BE2C (cell line): ENCODE measurements at regions not wholly inside any gene's neighbourhood (a gene's known extent, or its start where the extent isn't known, plus 50 kb on each side); places are given as distances from the start of the nearest gene placed in this dataset.
"Not testable (repeated sequence)": the region's sequence is repeated elsewhere in the genome, so short reads cannot be mapped to it uniquely, and the experiment has no call there.

Experiments used
- DNase-seq: peaks from one replicate; pipeline ENCODE4 v3.0.0-alpha.2; 2020
- H3K27me3 ChIP-seq: fragments of 250-450 bp; sonication (Bioruptor Pico); 2 replicates; pipeline ENCODE4 v1.5.1; 2020; ENCODE audit warnings: mild to moderate bottlenecking
- H3K36me3 ChIP-seq: fragments of 250-450 bp; sonication (Bioruptor Pico); 2 replicates; pipeline ENCODE4 v1.5.1; 2020; ENCODE audit warnings: mild to moderate bottlenecking
- H3K4me1 ChIP-seq: fragments of 250-450 bp; sonication (Bioruptor Pico); 2 replicates; pipeline ENCODE4 v1.5.1; 2020
- H3K4me3 ChIP-seq: 2 replicates; pipeline ENCODE4 v1.5.1; 2011; ENCODE audit warnings: low read depth, low read length
- H3K9me3 ChIP-seq: fragments of 250-450 bp; sonication (Bioruptor Pico); 2 replicates; pipeline ENCODE4 v1.5.1; 2020
- TF ChIP-seq, protein P1 (sequence below): IDR thresholded peaks from 2 replicates; pipeline ENCODE4 v1.5.1; 2012; ENCODE audit warnings: mild to moderate bottlenecking, low read depth, low read length

DNA sequence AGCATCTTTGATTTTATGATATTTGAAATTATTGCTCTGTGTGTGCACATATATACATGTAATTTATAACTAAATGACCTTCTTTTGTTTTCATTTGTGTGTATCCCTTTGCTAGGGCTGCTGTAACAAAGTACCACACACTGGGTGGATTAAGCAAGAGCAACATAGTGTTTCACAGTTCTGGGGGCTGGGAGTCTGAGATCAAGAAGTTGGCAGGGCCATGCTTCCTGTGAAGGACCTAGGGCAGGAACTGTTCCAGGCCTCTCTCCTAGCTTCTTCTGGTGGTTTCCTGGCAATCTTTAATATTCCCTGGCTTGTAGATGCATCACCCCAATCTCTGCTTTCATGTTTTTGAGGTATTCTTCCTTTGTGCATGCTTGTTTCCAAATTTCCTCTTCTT, 1043.9 kb downstream of the TSN start:
- no peak overlapping the region for H3K4me3 ChIP-seq
- TF ChIP-seq, protein P1, sequence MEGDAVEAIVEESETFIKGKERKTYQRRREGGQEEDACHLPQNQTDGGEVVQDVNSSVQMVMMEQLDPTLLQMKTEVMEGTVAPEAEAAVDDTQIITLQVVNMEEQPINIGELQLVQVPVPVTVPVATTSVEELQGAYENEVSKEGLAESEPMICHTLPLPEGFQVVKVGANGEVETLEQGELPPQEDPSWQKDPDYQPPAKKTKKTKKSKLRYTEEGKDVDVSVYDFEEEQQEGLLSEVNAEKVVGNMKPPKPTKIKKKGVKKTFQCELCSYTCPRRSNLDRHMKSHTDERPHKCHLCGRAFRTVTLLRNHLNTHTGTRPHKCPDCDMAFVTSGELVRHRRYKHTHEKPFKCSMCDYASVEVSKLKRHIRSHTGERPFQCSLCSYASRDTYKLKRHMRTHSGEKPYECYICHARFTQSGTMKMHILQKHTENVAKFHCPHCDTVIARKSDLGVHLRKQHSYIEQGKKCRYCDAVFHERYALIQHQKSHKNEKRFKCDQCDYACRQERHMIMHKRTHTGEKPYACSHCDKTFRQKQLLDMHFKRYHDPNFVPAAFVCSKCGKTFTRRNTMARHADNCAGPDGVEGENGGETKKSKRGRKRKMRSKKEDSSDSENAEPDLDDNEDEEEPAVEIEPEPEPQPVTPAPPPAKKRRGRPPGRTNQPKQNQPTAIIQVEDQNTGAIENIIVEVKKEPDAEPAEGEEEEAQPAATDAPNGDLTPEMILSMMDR = no peak
- no peaks in the 10 kb centered on the region for H3K9me3 ChIP-seq
- H3K4me1 ChIP-seq = no peaks in the 10 kb centered on the region
- H3K27me3 ChIP-seq = no peaks in the 10 kb centered on the region
- H3K36me3 ChIP-seq = no peaks in the 10 kb centered on the region
- no peak for DNase-seq

DNA sequence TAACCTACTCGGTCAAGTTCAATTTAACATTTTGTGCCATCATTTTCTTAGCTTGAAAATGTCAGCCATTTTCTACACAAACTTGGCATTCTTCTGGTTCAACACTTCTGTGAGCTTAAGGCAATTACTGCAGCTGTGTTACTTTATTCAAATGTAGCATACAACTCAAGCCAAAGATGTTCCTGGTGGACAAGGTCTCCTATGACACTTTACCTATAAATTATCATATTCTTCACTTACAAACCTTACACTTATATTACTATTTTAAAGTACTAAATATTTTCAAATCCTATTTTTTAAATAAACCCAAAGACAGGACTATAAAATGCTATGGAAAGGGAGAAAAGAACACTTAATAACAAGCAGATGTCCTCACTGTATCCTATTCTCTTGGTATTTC, 1045.3 kb downstream of the TSN start:
- TF ChIP-seq, protein P1 = no peak
- no peaks in the 10 kb centered on the region for H3K9me3 ChIP-seq
- no peaks in the 10 kb centered on the region for H3K36me3 ChIP-seq
- no peaks in the 10 kb centered on the region for H3K4me1 ChIP-seq
- no peaks in the 10 kb centered on the region for H3K27me3 ChIP-seq
- H3K4me3 ChIP-seq = no peak overlapping the region
- no peak for DNase-seq

DNA sequence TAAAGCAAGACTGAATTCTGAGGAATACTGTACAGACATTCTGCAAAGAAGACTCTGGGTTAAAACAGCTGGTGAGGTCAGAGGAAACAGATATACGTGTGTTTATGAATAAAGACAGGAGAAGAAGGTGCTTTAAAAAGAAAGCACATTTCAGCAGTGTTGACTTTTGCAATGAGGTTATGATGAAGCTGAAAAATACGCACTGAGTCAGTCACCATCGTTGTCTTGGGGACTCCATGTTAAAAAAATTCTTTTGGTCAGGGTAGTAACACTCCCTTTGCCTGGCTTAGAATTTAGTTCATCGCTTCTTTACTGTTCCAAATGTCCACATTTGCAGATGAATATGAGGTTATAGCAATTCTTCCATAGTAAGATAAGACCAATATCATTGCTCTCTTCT, 1049.0 kb downstream of the TSN start:
- no peaks in the 10 kb centered on the region for H3K27me3 ChIP-seq
- no peaks in the 10 kb centered on the region for H3K9me3 ChIP-seq
- no peaks in the 10 kb centered on the region for H3K4me1 ChIP-seq
- H3K4me3 ChIP-seq = no peak overlapping the region
- TF ChIP-seq, protein P1 = no peak
- H3K36me3 ChIP-seq = no peaks in the 10 kb centered on the region
- DNase-seq = no peak

DNA sequence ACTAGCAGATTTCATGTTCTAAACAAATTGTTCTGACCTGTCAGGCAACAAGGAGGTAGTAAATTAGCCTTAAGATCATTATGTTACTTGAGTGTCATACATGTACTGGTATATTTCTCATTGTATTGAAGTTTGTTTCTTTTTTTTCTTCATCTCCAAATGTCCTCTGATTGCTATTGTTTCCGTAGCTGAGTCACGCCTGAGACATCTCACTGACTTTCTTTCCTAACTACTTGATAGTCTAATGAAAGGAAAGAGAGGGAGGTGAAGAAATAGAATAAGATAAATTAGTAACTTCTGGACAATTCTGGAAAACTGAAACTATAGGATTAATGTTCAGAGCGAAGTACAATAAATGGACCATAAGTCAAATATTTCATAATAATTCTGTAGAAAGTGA, 1049.9 kb downstream of the TSN start:
- TF ChIP-seq, protein P1 = no peak
- no peaks in the 10 kb centered on the region for H3K4me1 ChIP-seq
- H3K4me3 ChIP-seq = no peak overlapping the region
- no peak for DNase-seq
- H3K36me3 ChIP-seq = no peaks in the 10 kb centered on the region
- H3K27me3 ChIP-seq = no peaks in the 10 kb centered on the region
- H3K9me3 ChIP-seq = no peaks in the 10 kb centered on the region

DNA sequence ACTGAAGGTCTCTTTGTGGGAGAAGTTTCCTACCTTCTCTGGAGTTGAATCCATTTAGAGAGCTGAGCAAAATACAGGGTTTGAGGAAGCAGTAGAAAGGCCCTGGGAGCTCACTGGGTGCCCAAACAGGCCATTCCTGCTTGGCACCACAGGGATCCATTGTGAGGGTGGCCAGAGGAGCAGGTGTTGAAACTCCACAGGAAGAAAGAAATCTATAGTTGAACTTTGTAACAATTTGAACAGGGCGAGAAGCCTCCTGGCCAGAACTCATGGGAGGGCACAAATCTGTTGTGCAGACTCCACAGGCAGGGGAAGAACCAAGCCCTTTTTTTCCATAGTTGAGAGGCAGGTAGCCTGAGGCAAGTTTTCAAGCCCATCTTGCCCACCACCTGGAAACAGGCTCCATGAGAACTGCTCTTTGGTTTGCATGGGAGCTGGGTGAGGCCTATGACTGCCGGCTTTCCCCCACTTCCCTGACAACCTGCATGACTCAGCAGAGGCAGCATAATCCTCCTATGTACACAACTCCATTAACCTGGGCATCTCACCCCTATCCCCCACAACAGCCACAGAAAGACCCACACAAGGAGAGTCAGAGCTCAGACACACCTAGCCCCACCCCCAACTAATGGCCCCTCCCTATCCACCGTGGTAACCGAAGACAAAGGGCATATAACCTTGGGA, 1053.0 kb downstream of the TSN start:
- Histone ChIP-seq H3K4me1 (no peaks in the 10 kb centered on the region), H3K36me3 (no peaks in the 10 kb centered on the region), H3K4me3 (no peak overlapping the region), H3K9me3 (no peaks in the 10 kb centered on the region), H3K27me3 (no peaks in the 10 kb centered on the region)
- no peak for DNase-seq
- TF ChIP-seq, protein P1 = no peak

DNA sequence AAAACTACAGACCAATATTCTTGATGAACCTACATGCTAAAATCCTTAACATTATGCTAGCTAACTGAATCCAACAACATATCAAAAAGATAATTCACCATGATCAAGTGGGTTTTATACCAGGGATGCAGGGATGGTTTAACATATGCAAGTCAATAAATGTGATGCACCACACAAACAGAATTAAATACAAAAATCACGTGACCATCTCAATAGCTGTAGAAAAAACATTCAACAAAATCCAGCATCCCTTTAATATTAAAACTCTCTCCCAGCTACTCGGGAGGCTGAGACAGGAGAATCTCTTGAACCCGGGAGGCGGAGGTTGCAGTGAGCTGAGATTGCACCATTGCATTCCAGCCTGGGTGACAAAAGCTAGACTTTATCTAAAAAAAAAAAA, 1056.8 kb downstream of the TSN start:
- H3K27me3 ChIP-seq, H3K4me3 ChIP-seq, H3K9me3 ChIP-seq, H3K4me1 ChIP-seq, DNase-seq, H3K36me3 ChIP-seq: not testable (repeated sequence)

DNA sequence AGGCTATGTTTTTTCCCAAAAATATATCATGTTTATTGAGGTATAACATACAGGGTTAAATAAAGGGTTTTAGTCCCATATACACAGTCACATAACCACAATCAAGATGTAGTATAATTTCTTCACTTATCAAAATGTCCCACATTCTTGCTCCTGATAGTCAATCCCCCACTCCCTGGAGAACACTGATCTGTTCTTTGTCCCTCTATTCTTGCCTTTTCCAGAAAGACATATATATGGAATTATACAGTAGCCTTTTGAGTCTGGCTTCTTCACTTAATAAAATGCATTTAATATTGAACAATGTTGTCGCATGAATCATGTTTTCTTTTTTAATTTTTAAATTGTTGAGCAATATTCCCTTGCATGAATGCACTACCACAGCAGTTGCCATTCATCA, 1059.7 kb downstream of the TSN start:
- H3K9me3 ChIP-seq = no peaks in the 10 kb centered on the region
- no peaks in the 10 kb centered on the region for H3K4me1 ChIP-seq
- no peak overlapping the region for H3K4me3 ChIP-seq
- H3K27me3 ChIP-seq = no peaks in the 10 kb centered on the region
- TF ChIP-seq, protein P1 = no peak
- no peak for DNase-seq
- H3K36me3 ChIP-seq = no peaks in the 10 kb centered on the region
